ENCODE measurements at regions not wholly inside any gene's neighbourhood (a gene's known extent, or its start where the extent isn't known, plus 50 kb on each side); places are given as distances from the start of the nearest gene placed in this dataset.

DNA sequence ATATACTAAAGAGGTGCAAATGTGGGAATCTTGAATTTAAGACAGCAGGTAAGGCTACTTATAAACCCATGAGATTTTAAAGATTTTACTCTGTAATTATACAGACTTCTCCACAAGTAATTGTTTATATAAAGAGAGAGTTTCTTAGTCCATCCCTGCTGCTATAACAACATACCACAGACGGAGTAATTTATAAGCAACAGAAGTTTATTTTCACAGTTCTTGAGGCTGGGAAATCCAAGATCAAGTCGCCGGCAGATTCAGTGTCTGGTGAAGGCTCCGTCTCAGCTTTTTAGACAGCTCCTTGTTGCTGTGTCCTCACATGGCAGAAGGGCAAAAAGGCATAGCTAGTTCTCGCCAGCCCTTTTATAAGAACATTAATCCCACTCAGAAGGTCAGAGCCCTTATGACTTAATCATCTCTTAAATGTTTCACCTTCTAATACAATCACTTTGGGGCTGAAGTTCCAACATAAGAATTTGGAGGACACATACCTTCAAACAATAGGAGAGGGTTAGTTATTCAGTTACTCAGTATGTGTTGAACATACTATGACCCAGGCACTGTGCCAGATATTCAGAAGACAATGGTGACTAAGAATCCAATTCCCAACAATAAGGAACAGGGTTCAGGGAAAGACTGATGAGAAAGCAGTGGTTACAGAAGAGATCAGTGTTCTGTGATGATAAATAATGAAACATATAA lies 466.0 kb downstream of the RIT2 start:
- DNase-seq, result no peak

DNA sequence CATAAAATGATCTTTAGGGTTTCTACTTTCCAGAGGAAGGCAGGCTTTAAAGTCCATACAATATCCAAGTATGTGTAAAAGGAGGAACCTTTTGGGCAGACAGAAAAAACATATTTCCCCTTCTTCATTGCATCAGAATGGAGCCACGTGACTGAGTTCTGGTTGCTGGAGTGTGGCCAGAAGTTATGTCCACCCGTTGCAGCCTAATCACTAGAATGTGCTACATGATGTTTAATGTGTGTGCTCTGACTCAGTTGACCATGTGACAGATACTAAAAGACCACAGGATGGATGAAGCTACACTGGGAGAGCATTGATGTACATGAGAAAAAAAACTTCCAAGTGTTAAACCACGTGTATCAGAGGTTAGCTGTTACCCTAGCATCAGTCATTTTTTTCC lies 460.9 kb downstream of the RIT2 start:
- DNase-seq, result no peak

DNA sequence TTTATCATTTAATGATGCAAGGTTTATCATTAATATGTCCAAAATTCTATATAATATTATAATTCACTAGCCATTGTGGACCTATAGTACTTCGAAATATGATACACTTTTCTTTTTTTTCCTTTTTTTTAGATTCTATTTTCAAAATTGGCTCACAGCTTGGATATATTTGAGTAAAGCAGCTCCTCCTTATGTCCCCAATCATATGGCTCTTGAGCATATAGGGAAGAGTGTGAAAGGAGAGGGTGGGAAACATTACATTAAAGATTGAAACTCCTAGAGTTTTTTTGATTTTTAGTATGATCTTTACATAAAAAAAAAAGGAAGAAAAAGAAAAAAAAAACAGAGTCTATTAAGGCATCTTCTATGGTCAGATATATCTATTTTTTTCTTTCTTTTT lies 457.9 kb downstream of the RIT2 start:
- no peak for DNase-seq

DNA sequence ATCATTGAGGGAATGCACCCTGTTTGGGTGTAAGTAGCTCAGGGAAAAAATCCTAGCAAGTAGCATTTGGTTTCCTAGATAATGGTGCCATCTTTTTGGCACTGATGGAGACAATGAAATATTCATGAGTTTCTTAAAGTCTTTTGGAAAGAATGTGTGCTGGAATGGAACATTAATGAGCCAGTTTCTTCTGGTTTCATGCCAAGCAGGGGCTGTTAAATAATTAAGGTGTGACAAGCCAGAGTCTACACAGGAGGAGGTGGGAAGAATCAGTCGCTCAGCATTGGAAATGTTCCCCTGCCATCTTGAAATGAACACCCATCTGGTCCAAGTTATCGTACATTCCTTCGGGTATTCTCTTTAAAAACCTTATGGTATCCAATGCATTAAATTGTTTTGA lies 457.3 kb downstream of the RIT2 start:
- no peak for DNase-seq

DNA sequence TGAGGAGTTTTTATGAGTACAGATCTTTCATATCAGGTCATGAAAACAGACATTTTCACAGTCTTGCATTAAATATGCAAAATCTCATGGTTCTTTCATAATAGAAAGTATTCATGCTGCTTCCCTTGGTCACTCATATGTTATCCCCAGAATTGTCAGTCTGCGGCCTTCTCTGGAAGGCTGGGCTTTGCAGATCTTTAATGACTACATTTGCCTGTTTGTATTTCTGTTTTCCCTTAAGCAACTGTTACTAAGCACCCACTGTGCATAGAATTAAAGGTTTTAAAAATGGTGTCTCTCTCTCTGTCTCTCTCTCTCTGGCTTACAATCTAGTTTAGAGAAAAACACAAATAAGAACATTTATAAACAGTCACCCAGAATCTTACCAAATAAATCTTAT lies 456.3 kb downstream of the RIT2 start:
- no peak for DNase-seq

DNA sequence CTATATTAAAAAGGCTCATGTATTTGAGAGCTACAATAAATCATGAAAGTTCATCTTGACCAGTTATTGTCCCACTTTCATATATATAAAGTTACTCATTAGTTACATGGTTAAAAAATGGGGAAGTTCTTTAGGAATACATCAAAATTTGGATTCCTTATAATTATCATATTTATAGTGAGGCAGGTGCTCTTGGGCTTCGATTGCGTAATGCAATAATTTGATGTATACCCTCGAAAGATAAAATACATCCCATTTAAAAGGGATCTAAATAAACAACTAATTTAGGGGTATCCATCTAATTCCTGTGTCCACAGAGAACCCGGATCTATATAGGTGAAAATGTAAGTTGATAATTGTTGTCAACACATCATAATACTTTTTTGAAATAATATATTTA lies 444.6 kb downstream of the RIT2 start:
- DNase-seq, result no peak

DNA sequence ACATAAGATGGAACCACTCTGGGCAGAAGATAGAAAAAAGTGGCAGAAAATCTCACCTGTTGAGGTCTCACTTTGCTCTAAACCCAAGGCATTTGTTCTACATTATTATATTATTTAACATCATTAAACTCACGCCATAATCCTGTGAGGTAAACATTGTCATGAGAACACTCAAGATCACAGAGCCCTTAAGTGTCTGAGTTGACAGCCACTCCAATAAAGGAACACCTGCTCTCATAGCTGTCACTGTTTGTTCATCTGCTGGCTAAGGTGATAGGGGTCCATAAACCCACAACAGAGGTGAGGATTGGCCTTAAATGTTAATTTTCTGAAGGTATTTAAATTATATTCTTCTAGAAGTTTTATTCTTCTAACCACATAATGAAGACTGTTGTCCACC lies 439.7 kb downstream of the RIT2 start:
- no peak for DNase-seq

DNA sequence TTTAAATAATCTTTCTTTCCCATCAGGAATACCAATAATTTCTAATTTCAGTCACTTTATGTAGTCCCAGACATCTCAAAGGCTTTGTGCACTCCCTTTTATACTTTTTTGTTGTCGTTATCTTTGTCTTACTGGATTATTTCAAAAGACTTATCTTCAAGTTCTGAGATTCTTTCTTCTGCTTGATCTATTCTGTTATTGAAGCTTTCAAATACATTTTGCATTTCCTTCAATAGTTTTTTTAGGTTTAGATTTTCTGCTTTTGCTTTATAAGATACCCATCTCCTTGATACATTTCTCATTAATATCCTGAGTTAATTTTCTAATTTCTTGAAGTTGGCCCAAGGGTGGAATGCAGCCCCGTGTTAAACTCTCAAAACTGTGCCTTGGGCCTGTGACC lies 432.4 kb downstream of the RIT2 start:
- no peak for DNase-seq

DNA sequence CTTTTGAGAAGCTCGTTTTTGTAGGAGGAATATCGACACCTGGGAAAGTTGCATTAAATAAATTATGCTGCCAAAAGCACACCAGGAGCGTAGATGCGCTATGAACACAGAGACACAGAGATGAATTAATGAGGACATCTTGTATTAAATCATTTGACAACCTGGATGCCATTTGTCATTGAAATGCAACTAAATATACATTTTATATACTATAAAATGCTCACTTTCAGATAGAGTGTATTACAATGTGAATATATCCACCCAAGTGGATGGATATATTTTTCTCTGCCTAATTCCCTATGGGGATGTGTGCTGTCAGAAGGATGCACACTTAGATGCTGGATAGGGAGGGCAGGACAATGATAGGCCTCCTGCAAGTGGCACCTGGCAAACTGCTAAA lies 426.2 kb downstream of the RIT2 start:
- no peak for DNase-seq
